Prostate gland (tissue), 2 donors: ENCODE measurements at regions not wholly inside any gene's neighbourhood (a gene's known extent, or its start where the extent isn't known, plus 50 kb on each side); places are given as distances from the start of the nearest gene placed in this dataset.
"Not testable (repeated sequence)": the region's sequence is repeated elsewhere in the genome, so short reads cannot be mapped to it uniquely, and the experiment has no call there.

Source experiments
- DNase-seq: peaks from one replicate; pipeline ENCODE4 v3.0.0-alpha.2; 2019; ENCODE audit warnings: low spot score
- H3K27ac ChIP-seq, 2 donors: fragments of 200-600 bp; sonication (generic); 2 replicates each; pipeline ENCODE4 v1.5.1; 2017 to 2019
- H3K27me3 ChIP-seq: fragments of 200-600 bp; sonication (generic); replicated peaks from 2 replicates; pipeline ENCODE4 v1.5.1; 2019; ENCODE audit not compliant: insufficient read depth
- H3K36me3 ChIP-seq, 2 donors: fragments of 200-600 bp; sonication (generic); 1 replicate in 1 of 2; 2 replicates in 1 of 2; pipeline versions ENCODE4 v1.5.1 to v1.8.1; 2017 to 2019
- H3K4me1 ChIP-seq: fragments of 200-600 bp; sonication (generic); replicated peaks from 2 replicates; pipeline ENCODE4 v1.5.1; 2019
- H3K4me3 ChIP-seq, 2 donors: fragments of 200-600 bp; sonication (generic); 2 replicates each; pipeline ENCODE4 v1.5.1; 2017 to 2019
- H3K9me3 ChIP-seq: fragments of 200-600 bp; sonication (generic); 2 replicates; pipeline ENCODE4 v1.5.1; 2017
- CTCF ChIP-seq, 4 experiments: fragments of 200-600 bp in 2 of 4; fragments of 450-650 bp in 2 of 4; sonication (generic) in 2 of 4; IDR thresholded peaks; 1 replicate in 3 of 4; 2 replicates in 1 of 4; pipeline ENCODE4 v1.5.1; 2016 to 2019; ENCODE audit warnings: antibody characterized with exemption in 4 of 4, mild to moderate bottlenecking in 2 of 4, moderate library complexity in 2 of 4
- POLR2A ChIP-seq: fragments of 450-650 bp; IDR thresholded peaks from one replicate; pipeline ENCODE4 v1.6.1; 2016; ENCODE audit warnings: antibody characterized with exemption, mild to moderate bottlenecking
- POLR2AphosphoS5 ChIP-seq: sonication (generic); formaldehyde crosslinking; IDR thresholded peaks from one replicate; pipeline ENCODE4 v1.6.1; 2017; ENCODE audit warnings: antibody characterized with exemption
- WGBS: methylation state at CpG from one replicate; pipeline ENCODE4 v1.1.5; 2018; 5-methylcytosine and 5-hydroxymethylcytosine counted together
- intact Hi-C: fragments of 100-400 bp; cut with DNase I; formaldehyde crosslinking; loops from one replicate; pipeline ENCODE4 v1.14.2; 2022

- 23% methylated on average over 13 of the region's 13 CpGs for WGBS
- no peaks in the 10 kb centered on the region for H3K27me3 ChIP-seq
- no peaks in the 10 kb centered on the region for H3K4me1 ChIP-seq
- intact Hi-C loops, result no loop called here
- TF ChIP-seq CTCF (IDR thresholded peaks at IDR 0.05), result peak; percentile 69 to 85 (median 73)
- peak; percentile 14 for TF ChIP-seq POLR2AphosphoS5
- no peak for TF ChIP-seq POLR2A
- no peaks in the 10 kb centered on the region for H3K9me3 ChIP-seq
- H3K4me3 ChIP-seq, result no peak overlapping the region
- no peaks in the 10 kb centered on the region for H3K36me3 ChIP-seq
- DNase-seq, result peak; percentile 55
- no peak overlapping the region for H3K27ac ChIP-seq
These were observed 131.8 kb upstream of the CHD1 start for GRCh38 chr5:99060306-99061261.

GRCh38 chr5:99059685-99060084 lies 130.9 kb upstream of the CHD1 start:
- no peaks in the 10 kb centered on the region for H3K4me1 ChIP-seq
- H3K4me3 ChIP-seq, result no peak overlapping the region
- H3K36me3 ChIP-seq, result no peaks in the 10 kb centered on the region
- TF ChIP-seq POLR2AphosphoS5, result no peak
- no peak for TF ChIP-seq POLR2A
- no peak for TF ChIP-seq CTCF (IDR thresholded peaks at IDR 0.05)
- H3K27ac ChIP-seq, result no peak overlapping the region
- intact Hi-C loops, result no loop called here
- DNase-seq, result no peak
- H3K27me3 ChIP-seq, result no peaks in the 10 kb centered on the region
- no peaks in the 10 kb centered on the region for H3K9me3 ChIP-seq

- no peak for TF ChIP-seq POLR2A
- TF ChIP-seq POLR2AphosphoS5, result no peak
- no peak for TF ChIP-seq CTCF (IDR thresholded peaks at IDR 0.05)
- 97% methylated on average over 2 of the region's 2 CpGs for WGBS
- H3K36me3 ChIP-seq, result no peaks in the 10 kb centered on the region
- intact Hi-C loops, result no loop called here
- no peaks in the 10 kb centered on the region for H3K27me3 ChIP-seq
- no peaks in the 10 kb centered on the region for H3K4me1 ChIP-seq
- no peak for DNase-seq
- H3K9me3 ChIP-seq, result no peaks in the 10 kb centered on the region
- H3K27ac ChIP-seq, result no peak overlapping the region
- H3K4me3 ChIP-seq, result no peak overlapping the region
These were observed 129.7 kb upstream of the CHD1 start for GRCh38 chr5:99058466-99058865.

GRCh38 chr5:99054972-99055371 lies 126.2 kb upstream of the CHD1 start:
- H3K4me1 ChIP-seq, result no peaks in the 10 kb centered on the region
- no peak for DNase-seq
- WGBS, result 92% methylated on average over 1 of the region's 1 CpG
- no peaks in the 10 kb centered on the region for H3K36me3 ChIP-seq
- TF ChIP-seq POLR2A, result no peak
- no peak for TF ChIP-seq CTCF (IDR thresholded peaks at IDR 0.05)
- no peak for TF ChIP-seq POLR2AphosphoS5
- H3K9me3 ChIP-seq, result no peaks in the 10 kb centered on the region
- H3K27ac ChIP-seq, result no peak overlapping the region
- H3K27me3 ChIP-seq, result no peaks in the 10 kb centered on the region
- intact Hi-C loops, result no loop called here
- no peak overlapping the region for H3K4me3 ChIP-seq

GRCh38 chr5:99045871-99046270 lies 117.1 kb upstream of the CHD1 start:
- WGBS, result 44% methylated on average over 4 of the region's 4 CpGs
- Histone ChIP-seq H3K9me3 (no peaks in the 10 kb centered on the region), H3K27ac (no peak overlapping the region), H3K4me1 (no peaks in the 10 kb centered on the region), H3K27me3 (no peaks in the 10 kb centered on the region), H3K4me3 (no peak overlapping the region), H3K36me3 (no peaks in the 10 kb centered on the region)
- intact Hi-C loops, result no loop called here
- no peak for DNase-seq
- TF ChIP-seq POLR2AphosphoS5 (no peak), CTCF (IDR thresholded peaks at IDR 0.05) (no peak)

- DNase-seq, H3K27me3 ChIP-seq, H3K27ac ChIP-seq, H3K9me3 ChIP-seq, H3K4me3 ChIP-seq, intact Hi-C loops, H3K4me1 ChIP-seq, H3K36me3 ChIP-seq: not testable (repeated sequence)
- 93% methylated on average over 6 of the region's 6 CpGs for WGBS
These were observed 114.5 kb upstream of the CHD1 start for GRCh38 chr5:99043257-99043656.
